GM10266 (cell line): ENCODE measurements at regions not wholly inside any gene's neighbourhood (a gene's known extent, or its start where the extent isn't known, plus 50 kb on each side); places are given as distances from the start of the nearest gene placed in this dataset.

Experiments
- DNase-seq: peaks from one replicate; pipeline ENCODE4 v3.0.0; 2012; ENCODE audit errors: extremely low spot score
- TF ChIP-seq, protein P1 (sequence below): IDR thresholded peaks from 2 replicates; pipeline ENCODE4 v1.5.1; 2012; ENCODE audit warnings: mild to moderate bottlenecking, low read depth; ENCODE audit not compliant: control insufficient read depth, insufficient read depth; ENCODE audit errors: missing control alignments

DNA sequence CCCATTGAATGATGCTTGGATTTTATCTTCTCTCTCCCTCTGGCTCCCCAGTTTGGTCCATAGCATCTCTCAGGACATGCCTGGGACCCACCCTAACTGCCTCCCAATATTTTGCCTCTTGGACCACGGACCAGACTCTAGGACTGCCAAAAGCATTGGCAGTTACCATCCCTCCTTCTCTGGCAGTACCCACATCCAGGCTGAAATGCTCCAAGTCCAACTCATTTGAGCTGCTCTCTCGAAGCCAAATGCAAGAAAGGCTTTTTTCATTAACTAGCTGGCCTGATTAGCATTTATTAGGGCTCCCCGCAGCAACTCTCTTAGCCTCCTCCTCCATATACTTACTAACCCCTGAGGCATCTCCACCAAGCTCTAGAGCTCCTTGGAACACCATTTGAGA is 140.0 kb upstream of the GRIK3 start:
- DNase-seq: no peak
- TF ChIP-seq, protein P1, sequence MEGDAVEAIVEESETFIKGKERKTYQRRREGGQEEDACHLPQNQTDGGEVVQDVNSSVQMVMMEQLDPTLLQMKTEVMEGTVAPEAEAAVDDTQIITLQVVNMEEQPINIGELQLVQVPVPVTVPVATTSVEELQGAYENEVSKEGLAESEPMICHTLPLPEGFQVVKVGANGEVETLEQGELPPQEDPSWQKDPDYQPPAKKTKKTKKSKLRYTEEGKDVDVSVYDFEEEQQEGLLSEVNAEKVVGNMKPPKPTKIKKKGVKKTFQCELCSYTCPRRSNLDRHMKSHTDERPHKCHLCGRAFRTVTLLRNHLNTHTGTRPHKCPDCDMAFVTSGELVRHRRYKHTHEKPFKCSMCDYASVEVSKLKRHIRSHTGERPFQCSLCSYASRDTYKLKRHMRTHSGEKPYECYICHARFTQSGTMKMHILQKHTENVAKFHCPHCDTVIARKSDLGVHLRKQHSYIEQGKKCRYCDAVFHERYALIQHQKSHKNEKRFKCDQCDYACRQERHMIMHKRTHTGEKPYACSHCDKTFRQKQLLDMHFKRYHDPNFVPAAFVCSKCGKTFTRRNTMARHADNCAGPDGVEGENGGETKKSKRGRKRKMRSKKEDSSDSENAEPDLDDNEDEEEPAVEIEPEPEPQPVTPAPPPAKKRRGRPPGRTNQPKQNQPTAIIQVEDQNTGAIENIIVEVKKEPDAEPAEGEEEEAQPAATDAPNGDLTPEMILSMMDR: no peak

DNA sequence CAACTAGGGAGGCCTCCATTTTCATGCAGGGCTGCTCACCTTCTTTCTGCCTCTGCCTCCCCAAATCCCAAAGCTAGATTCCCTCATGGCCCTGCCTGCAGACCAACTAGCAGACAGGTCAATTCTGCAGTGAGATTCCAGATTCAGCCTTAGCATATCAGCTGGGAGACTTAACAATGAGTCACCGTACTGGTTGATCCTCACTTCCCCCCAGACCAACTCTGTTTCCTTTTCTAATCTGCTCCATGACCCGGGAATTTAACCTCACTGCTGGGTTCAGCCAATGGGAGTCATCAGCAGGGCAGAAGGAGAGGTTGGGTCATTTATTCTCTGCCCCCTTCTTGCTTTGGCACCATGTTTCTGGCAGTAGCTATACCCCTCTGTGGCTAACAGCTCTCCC is 140.6 kb upstream of the GRIK3 start:
- TF ChIP-seq, protein P1: no peak
- no peak for DNase-seq

DNA sequence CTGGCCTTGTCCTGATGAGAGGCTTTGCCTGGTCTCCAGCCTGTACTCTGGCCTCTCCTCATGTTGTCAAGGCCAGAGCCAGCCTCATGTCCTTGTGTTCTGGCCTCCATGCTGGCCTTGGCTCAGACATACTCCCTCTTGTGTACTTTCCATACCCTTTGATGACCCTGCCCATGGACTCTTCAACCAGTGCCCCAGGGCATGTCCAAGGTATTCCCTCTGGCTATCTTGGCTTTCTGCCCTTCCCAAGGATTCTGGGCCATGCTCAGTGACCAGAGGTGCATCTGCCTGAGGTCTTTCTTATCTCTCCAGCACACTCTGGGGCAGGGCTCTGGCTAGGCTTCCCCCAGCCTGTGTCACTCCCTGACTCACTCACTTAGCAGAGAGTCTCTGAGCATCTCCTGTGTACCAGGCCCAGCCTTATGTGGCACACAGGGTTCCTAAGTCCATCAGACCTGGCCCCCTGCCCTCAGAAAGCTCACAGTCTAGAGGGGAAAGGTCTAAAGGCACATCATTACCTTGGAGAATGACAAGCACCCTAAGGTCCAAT is 141.4 kb upstream of the GRIK3 start:
- DNase-seq: no peak
- TF ChIP-seq, protein P1: no peak

DNA sequence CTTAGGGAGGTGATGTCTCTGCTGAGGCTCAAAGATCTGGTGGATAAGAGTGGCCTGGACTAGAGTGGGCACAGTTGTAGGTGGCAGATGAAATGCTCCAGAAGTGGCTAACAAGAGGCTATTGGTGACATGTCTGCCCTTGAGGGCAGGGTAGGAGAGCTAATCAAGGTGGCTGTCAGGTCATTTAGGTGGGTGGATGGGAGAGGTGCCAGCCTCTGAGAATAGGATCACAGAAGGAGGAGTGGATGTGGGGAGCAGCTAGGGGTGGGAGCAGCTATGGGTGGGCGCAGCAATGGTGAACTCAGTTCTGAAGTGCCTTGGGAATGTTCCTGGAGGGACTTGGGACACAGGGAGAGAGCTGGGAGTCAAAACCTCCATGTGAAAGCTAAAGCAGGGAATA is 142.0 kb upstream of the GRIK3 start:
- TF ChIP-seq, protein P1: no peak
- DNase-seq: no peak

DNA sequence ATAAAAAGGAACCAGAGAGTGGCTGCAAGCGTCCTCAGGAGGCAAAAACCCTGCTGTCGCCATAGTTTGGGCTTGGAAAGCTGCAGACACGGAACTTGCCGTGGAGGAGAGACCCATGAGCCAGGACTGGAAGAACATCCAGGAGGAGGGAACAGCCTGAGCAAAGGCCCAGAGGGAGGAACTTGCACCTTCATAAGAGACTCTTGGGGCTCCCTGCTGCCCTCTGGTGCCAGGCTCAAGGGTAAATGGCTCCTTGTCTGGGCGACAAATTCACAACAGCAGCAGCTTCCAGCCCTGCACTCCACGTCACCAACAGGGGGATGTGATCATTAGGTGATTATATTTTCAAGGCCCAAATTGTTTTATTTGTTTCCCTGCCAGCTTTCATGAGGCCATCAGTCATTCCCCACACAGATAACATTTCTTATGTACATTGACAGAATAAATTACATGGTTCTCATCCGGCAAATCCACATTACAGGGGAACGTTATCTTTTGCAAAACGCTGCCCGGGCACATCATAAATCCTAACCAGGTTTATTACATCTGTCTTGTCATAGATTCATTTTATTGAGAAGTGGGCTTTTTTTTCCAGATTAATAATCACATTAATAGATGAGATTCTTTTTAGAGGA is 143.0 kb upstream of the GRIK3 start:
- TF ChIP-seq, protein P1: peak; percentile 51
- peak; percentile 13 for DNase-seq

DNA sequence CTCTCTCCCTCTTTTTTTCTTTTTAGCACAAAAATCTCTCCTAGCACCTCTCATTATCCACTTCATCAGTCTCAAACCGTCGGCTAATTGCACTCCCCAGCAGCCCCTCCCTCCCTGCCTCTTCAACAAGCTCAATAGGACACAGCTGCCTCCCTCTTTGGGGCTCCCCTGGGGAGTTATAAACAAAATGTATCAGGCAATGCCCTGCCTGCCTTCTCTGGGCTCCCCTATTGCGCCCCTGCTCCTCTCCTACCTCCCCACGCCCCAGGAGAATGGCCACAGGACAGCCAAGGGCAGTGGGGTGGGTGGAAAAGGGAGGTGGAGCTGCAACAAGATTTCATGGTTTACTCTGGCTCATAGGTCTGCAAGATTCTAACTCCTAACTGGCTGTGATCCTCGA is 147.1 kb upstream of the GRIK3 start:
- TF ChIP-seq, protein P1: no peak
- DNase-seq: no peak

DNA sequence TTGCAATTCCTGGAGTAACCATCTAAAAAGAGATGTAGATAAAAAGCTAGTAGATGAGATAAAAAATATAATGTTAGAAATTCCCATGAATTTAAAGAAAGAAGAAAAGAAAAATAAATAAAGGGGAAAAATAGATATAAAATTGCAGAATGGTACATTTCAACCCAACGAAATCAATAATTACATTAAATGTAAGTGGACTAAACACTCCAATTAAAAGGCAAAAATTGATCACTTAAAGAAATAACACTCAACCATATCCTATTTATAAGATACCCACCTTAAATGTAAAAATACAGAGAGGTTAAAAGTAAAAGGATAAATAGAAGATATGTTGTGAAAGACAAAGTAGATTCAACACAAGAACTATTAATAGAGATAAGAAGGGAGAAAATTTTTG is 150.5 kb upstream of the GRIK3 start:
- TF ChIP-seq, protein P1: no peak
- no peak for DNase-seq
